ENCODE measurements at regions not wholly inside any gene's neighbourhood (a gene's known extent, or its start where the extent isn't known, plus 50 kb on each side); places are given as distances from the start of the nearest gene placed in this dataset.

- no peak for DNase-seq (ENCODE audit: low spot score)
Observed at GRCh38 chr2:66849153-66849755, 414.3 kb downstream of the MEIS1 start.

GRCh38 chr2:66850376-66850775, 415.5 kb downstream of the MEIS1 start:
- DNase-seq (ENCODE audit: low spot score): no peak

GRCh38 chr2:66851449-66851872, 416.5 kb downstream of the MEIS1 start:
- DNase-seq (ENCODE audit: low spot score): no peak

DNA sequence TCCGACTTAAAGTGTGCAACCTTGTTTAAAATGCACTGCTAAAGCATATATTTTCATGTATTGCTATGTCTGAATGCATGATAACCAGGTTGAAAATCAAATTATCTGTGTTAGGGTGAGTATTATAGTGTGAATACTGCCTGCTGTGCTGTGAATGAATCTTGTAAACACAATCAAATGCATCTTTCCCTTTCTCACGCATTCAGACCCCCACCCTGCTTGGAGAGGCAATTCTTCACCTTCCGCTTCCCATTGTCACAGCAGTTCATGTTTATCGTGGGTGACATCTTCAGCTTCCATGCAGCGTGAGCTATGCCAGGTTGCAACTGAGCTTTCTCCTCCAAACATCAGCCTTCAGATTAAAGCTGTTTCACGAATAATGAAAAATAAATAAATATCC, 418.0 kb downstream of the MEIS1 start:
- no peak for DNase-seq (ENCODE audit: low spot score)

GRCh38 chr2:66853585-66853984, 418.7 kb downstream of the MEIS1 start:
- DNase-seq (ENCODE audit: low spot score): no peak

- DNase-seq (ENCODE audit: low spot score): no peak
Observed at GRCh38 chr2:66854298-66854697, 419.4 kb downstream of the MEIS1 start.

GRCh38 chr2:66862885-66863650, 428.1 kb downstream of the MEIS1 start:
- no peak for DNase-seq (ENCODE audit: low spot score)

DNA sequence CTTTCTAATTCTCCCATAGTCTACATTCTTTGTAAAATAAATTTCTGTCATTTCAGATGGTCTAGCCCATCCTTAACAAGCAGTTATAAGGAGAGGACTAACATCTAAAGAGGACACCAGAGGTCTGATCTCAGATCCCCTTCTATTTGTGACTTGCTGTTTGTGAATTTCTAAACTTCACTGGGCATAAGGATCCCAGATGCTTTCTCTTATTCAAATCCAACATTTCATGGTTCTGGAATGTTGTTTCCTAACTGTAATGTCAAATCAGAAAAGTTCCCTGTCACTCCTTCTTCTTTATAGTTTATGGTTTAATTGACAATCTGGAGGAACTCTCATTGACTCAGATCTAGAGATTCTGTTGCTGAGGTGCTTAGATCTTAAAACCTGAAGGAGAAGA, 430.2 kb downstream of the MEIS1 start:
- no peak for DNase-seq (ENCODE audit: low spot score)

DNA sequence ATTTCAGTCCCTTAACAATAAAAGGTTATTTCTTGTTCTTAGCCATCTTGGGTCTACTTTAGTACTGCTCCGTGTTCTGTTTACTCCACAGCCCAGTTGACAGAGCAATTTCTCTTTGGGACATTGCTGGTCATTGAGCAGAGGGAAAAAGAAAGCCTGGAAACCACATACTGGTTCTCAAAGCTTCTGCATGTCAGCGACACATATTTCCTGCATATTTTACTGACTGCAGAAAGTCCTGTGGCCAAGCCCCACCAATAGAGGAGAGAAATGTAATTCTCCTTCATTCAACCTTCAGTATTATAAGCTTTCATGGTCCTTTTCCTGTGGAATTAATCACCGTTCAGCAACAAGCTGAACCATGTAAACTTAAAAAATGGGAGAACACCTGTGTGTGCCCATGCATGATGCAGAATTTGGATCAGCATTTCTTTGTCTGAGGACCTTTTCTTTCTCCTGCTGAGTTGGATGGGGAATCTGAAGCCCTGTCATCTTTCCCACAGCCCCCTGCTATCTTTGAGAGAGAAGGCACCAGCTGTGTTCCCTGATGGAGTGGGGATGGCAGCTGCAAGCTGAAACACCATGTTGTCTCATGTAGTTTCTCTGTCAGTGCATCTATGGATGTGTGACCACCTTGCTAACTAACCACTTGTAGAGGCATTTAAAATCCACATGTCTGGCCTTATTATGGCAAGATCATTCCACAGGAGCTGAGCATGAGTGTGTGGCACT, 431.6 kb downstream of the MEIS1 start:
- DNase-seq (ENCODE audit: low spot score): no peak

DNA sequence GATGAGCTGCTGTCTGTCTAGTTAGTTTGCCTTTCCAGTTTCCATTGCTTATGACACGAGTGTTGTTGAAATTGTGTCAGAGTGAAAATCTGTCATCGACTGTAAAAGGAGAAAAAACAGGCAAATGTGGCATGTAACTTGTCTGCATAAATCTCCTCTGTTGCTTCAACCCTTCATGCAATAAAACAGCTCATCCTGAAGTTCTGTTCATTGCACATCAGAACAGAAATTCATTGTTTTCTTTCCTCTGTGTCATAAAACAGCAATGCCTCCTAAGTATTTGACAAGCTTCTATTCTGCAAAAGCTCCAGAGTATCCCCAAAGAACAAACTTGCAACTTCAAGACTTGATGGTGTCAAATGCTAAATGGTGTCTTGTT, 432.1 kb downstream of the MEIS1 start:
- no peak for DNase-seq (ENCODE audit: low spot score)

DNA sequence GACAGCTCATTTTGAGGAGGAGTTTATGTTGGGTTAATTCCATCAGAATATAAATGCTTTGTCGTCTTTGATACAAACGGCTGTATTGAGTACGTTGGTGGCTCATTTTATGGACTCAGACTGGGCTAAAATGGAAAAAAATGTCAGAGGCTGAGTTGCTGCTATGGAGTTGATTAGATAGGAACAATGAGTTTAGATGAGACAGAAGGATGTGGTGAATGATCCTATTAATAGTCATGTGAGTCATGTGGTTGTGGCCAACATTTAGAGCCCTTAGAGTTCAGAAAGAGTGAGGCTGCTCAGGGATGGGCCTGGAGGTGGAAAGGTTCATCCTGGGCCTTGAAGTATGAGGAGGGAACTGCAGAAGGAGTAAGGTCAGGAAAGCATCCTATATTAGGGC, 434.2 kb downstream of the MEIS1 start:
- DNase-seq (ENCODE audit: low spot score): no peak

- no peak for DNase-seq (ENCODE audit: low spot score)
Observed at GRCh38 chr2:66872081-66872985, 437.4 kb downstream of the MEIS1 start.

- no peak for DNase-seq (ENCODE audit: low spot score)
Observed at GRCh38 chr2:66872986-66873754, 438.2 kb downstream of the MEIS1 start.

GRCh38 chr2:66874411-66874810, 439.5 kb downstream of the MEIS1 start:
- no peak for DNase-seq (ENCODE audit: low spot score)

DNA sequence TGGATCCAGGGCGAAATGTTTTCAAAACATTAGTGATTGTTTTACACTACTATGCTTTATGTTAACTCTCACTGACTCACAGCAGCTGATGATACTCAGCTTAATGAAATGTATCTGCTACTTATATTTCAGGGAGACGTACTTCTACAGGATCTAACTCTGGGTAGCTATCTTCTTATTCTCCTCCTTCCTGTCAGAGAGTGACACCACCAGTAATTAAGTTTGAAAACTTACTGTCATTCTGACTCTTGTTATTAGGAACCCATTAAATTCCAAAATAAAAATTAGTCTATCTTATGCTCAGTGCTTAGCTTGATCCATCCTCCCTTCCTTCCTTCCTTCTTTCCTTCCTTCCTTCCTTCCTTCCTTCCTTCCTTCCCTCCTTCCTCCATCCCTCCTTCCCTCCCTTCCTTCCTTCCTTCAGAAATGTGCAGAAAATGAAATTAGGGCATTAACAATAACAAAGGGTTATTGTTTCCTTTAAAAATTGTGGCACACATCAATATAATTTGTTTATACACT, 441.1 kb downstream of the MEIS1 start:
- DNase-seq (ENCODE audit: low spot score): no peak

- DNase-seq (ENCODE audit: low spot score): no peak
Observed at GRCh38 chr2:66885775-66886383, 451.0 kb downstream of the MEIS1 start.

- DNase-seq (ENCODE audit: low spot score): no peak
Observed at GRCh38 chr2:66888246-66888645, 453.3 kb downstream of the MEIS1 start.

GRCh38 chr2:66888791-66889631, 454.1 kb downstream of the MEIS1 start:
- no peak for DNase-seq (ENCODE audit: low spot score)

DNA sequence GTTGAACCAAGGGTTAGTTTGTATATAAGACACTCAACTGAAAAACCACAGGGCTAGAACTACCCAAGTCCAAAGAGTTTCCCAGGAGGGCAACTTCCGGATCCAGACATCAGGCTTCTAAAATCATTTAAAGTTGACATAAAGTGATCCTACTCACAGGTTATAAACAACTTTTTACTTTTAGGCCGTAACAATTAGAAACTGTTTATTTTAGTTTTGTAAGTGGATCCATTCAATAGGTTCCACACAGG, 454.6 kb downstream of the MEIS1 start:
- DNase-seq (ENCODE audit: low spot score): no peak

DNA sequence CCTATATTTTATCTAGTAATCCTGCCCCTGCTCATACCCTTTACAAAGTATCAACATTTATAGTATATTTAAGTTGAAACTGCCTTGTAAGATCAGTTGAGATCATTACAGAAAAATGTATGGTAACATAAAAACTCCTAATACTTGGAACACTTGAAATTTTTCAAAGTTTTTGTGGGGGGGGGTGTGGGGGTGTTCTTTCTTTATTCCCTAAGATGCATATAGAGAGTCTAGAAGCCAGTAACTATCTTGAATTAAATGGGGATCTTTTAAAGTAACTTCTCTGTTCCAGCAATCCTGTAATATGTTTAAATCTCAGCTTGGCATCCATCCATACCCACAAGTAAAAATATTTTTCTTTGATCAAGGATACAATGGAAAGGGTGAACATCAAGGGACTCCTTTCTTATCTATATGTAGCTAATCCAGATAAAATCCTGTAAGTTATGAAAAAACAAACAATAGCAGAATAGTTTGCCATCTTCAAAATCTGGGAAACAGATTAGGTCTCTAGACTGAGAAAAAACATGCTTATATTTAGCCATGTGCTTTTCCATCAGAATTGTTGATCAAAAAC, 455.3 kb downstream of the MEIS1 start:
- DNase-seq (ENCODE audit: low spot score): no peak
